Naive thymus-derived CD4-positive, alpha-beta T cell (primary cell): ENCODE measurements at regions not wholly inside any gene's neighbourhood (a gene's known extent, or its start where the extent isn't known, plus 50 kb on each side); places are given as distances from the start of the nearest gene placed in this dataset.

ENCODE experiments used
- ATAC-seq: fragments of 150-1000 bp; cut with Tn5 transposase; 2 replicates; pipeline ENCODE4 v1.10.0; 2021; ENCODE audit warnings: mild to moderate bottlenecking, moderate library complexity
- CTCF ChIA-PET: fragments of 350-600 bp; sonication (Branson Sonifier 250); formaldehyde crosslinking; loops from one replicate; lab custom pipeline; 2021; ENCODE audit warnings: antibody characterized with exemption; lab: Charles Lee
- POLR2A ChIA-PET: fragments of 350-600 bp; sonication (Branson Sonifier 250); formaldehyde crosslinking; loops from one replicate; lab custom pipeline; 2021; ENCODE audit warnings: antibody characterized with exemption, inconsistent platforms; lab: Charles Lee
- DNase-seq, 9 donors: peaks; one replicate each; pipeline versions ENCODE4 v3.0.0 to v3.0.0-alpha.2; 2020 to 2022; ENCODE audit warnings: mixed read lengths in 1 of 9
- H3K27ac ChIP-seq: one replicate; pipeline ENCODE4 v1.7.0; 2013; ENCODE audit warnings: mild to moderate bottlenecking, low read depth, low read length, moderate library complexity
- H3K27me3 ChIP-seq, 2 donors: one replicate each; pipeline ENCODE4 v1.7.0; 2013; ENCODE audit warnings: low read length in 2 of 2, mild to moderate bottlenecking in 2 of 2, moderate library complexity in 2 of 2; ENCODE audit not compliant: control insufficient read depth in 2 of 2, insufficient read depth in 2 of 2
- H3K36me3 ChIP-seq, 3 experiments: 1 replicate in 2 of 3; 2 replicates in 1 of 3; pipeline ENCODE4 v1.7.0; 2013; ENCODE audit warnings: low read length in 3 of 3, mild to moderate bottlenecking in 3 of 3, moderate library complexity in 1 of 3; ENCODE audit not compliant: insufficient read depth in 3 of 3, control insufficient read depth in 2 of 3
- H3K4me1 ChIP-seq, 2 donors: one replicate each; pipeline ENCODE4 v1.7.0; 2013; ENCODE audit warnings: low read length in 2 of 2, mild to moderate bottlenecking in 2 of 2, moderate library complexity in 1 of 2; ENCODE audit not compliant: control insufficient read depth in 2 of 2, insufficient read depth in 2 of 2
- H3K4me3 ChIP-seq: 2 replicates; pipeline ENCODE4 v1.7.0; 2013; ENCODE audit warnings: mild to moderate bottlenecking, low read length
- H3K9me3 ChIP-seq, 3 experiments: 1 replicate in 2 of 3; 2 replicates in 1 of 3; pipeline ENCODE4 v1.7.0; 2013; ENCODE audit warnings: low read length in 3 of 3; ENCODE audit not compliant: control insufficient read depth in 2 of 3
- H3K27ac Mint-ChIP-seq, 9 donors: one replicate each; pipeline ENCODE4 v1.8.0; 2020 to 2022; ENCODE audit warnings: mixed read lengths in 9 of 9, mild to moderate bottlenecking in 8 of 9, moderate library complexity in 5 of 9, inconsistent platforms in 2 of 9
- H3K27me3 Mint-ChIP-seq, 5 donors: one replicate each; pipeline ENCODE4 v1.8.0; 2021 to 2022; ENCODE audit warnings: mixed read lengths in 5 of 5, mild to moderate bottlenecking in 1 of 5
- H3K36me3 Mint-ChIP-seq, 5 donors: one replicate each; pipeline ENCODE4 v1.8.0; 2020 to 2022; ENCODE audit warnings: mixed read lengths in 5 of 5, mild to moderate bottlenecking in 3 of 5, inconsistent platforms in 1 of 5
- H3K4me1 Mint-ChIP-seq, 7 donors: one replicate each; pipeline ENCODE4 v1.8.0; 2020 to 2022; ENCODE audit warnings: mixed read lengths in 7 of 7, mild to moderate bottlenecking in 3 of 7, inconsistent platforms in 1 of 7
- H3K4me3 Mint-ChIP-seq, 10 donors: one replicate each; pipeline ENCODE4 v1.8.0; 2020 to 2022; ENCODE audit warnings: mild to moderate bottlenecking in 10 of 10, mixed read lengths in 10 of 10, moderate library complexity in 6 of 10, inconsistent platforms in 2 of 10
- H3K9me3 Mint-ChIP-seq, 11 donors: one replicate each; pipeline ENCODE4 v1.8.0; 2020 to 2022; ENCODE audit warnings: mixed read lengths in 11 of 11, mild to moderate bottlenecking in 4 of 11, inconsistent platforms in 1 of 11, moderate library complexity in 1 of 11
- intact Hi-C, 2 donors: fragments of 100-400 bp; cut with micrococcal nuclease; formaldehyde crosslinking; loops; one replicate each; pipeline ENCODE4 v1.15.1; 2023

DNA sequence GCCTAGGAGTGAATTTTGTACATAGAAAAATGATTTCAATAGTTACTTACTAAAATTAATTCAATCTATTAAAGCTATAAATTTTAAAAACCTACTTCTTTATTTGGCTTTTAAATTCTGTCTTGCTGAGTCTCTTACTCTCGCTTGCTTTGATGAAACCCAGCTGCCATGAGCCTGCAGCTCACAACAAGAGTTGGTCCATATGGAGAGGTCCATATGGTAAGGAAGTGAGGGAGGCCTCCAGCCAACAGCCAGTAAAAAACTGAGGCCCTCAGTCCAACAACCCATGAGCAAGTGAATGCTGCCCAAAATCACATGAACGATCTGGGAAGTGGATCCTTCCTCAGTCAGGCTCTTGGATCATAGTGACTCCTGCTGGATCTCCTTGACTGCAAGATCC, 89.9 kb upstream of the CXADR start:
- no peak overlapping the region for H3K4me3 Mint-ChIP-seq
- DNase-seq (no peak), ATAC-seq (no peak)
- H3K4me1 Mint-ChIP-seq: no peaks in the 10 kb centered on the region
- Histone ChIP-seq H3K27me3 (no peaks in the 10 kb centered on the region), H3K4me1 (no peaks in the 10 kb centered on the region), H3K4me3 (no peak overlapping the region), H3K36me3 (no peaks in the 10 kb centered on the region), H3K27ac (no peak overlapping the region), H3K9me3 (no peaks in the 10 kb centered on the region)
- peaks cover 0 to 4% (median 0%) of the 10 kb centered on the region in 11 donors for H3K9me3 Mint-ChIP-seq
- H3K27ac Mint-ChIP-seq: no peak overlapping the region
- intact Hi-C loops: no loop called here
- ChIA-PET POLR2A (no interaction called here), CTCF (interaction anchor here (0.6 kb wide), 1 partner anchor 169 kb away, joined by 3 read pairs; no protein-coding TSS in a partner anchor)
- peaks cover 0 to 11% (median 3%) of the 10 kb centered on the region in 5 donors for H3K27me3 Mint-ChIP-seq
- H3K36me3 Mint-ChIP-seq: no peaks in the 10 kb centered on the region

DNA sequence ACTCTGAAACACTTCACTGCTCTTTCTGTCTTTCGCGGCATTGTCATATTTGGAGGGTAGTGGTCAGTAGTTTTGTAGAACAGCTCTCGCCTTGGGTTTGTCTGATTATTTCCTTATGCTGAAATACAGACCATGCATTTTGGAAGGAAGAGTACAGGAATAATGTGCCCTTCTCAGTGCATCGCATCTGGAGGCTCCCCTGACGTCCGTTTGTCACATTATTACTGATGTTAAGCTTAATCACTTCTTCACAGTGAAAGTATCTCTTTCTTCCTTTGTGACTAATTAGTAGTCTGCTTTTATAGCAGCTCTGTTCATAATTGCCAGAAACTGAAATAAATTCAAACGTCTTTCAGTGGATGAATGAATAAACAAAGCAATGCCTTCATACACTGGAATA, 85.7 kb upstream of the CXADR start:
- H3K27ac ChIP-seq: no peak overlapping the region
- H3K9me3 ChIP-seq: no peaks in the 10 kb centered on the region
- Mint-ChIP-seq H3K27ac (no peak overlapping the region), H3K9me3 (peaks cover 0 to 4% (median 0%) of the 10 kb centered on the region in 11 donors), H3K4me1 (no peaks in the 10 kb centered on the region), H3K36me3 (no peaks in the 10 kb centered on the region), H3K27me3 (peaks cover 0 to 15% (median 7%) of the 10 kb centered on the region in 5 donors), H3K4me3 (no peak overlapping the region)
- CTCF ChIA-PET: no interaction called here
- H3K4me3 ChIP-seq: no peak overlapping the region
- ATAC-seq (no peak), DNase-seq (no peak)
- no peaks in the 10 kb centered on the region for H3K36me3 ChIP-seq
- intact Hi-C loops: no loop called here
- no peaks in the 10 kb centered on the region for H3K27me3 ChIP-seq
- POLR2A ChIA-PET: no interaction called here
- H3K4me1 ChIP-seq: no peaks in the 10 kb centered on the region

DNA sequence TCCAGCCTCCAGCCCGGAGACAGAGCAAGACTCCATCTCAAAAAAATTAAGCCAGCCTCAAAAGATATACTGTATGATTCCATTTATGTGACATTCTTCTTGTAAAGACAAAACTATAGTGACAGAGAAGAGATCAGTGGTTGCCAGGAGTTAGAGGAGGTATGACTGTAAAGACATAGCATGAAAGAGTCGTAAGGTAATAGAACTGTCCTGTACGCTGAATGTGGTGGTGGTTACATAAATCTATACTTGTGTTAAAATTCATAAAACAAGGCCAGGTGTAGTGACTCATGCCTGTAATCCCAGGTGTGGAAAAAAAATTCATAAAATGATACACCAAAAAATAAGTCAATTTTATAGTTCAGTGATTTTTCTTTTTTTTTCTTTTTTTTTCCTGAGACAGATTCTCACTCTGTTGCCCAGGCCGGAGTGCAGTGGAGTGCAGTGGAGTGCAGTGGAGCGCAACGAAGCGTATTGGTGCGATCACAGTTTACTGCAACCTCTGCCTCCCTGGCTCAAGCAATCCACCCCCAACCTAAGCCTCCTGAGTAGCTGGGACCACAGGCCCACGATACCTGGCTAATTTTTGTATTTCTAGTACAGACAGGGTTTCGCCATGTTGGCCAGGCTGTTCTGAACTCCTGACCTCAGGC, 84.9 kb upstream of the CXADR start:
- ATAC-seq: no peak
- POLR2A ChIA-PET: no interaction called here
- Histone ChIP-seq H3K4me3 (no peak overlapping the region), H3K4me1 (no peaks in the 10 kb centered on the region), H3K27me3 (no peaks in the 10 kb centered on the region), H3K36me3 (no peaks in the 10 kb centered on the region), H3K27ac (no peak overlapping the region), H3K9me3 (no peaks in the 10 kb centered on the region)
- Mint-ChIP-seq H3K27me3 (peaks cover 0 to 15% (median 7%) of the 10 kb centered on the region in 5 donors), H3K27ac (no peak overlapping the region), H3K36me3 (no peaks in the 10 kb centered on the region), H3K4me1 (no peaks in the 10 kb centered on the region), H3K9me3 (peaks cover 0 to 4% (median 0%) of the 10 kb centered on the region in 11 donors), H3K4me3 (no peak overlapping the region)
- CTCF ChIA-PET: no interaction called here
- intact Hi-C loops: no loop called here
- no peak for DNase-seq

DNA sequence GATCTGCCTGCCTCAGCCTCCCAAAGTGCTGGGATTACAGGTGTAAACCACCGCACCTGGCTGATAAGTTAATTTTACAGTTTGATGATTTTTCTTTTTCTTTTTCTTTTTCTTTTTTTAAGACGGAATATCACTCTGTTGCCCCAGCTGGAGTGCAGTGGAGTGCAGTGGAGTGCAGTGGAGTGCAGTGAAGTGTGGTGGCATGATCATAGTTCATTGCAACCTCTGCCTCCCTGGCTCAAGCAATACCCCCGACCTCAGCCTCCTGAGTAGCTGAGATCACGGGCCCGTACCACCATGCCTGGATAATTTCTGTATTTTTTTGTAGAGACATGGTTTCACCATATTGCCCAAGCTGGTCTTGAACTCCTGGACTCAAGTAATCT, 84.4 kb upstream of the CXADR start:
- intact Hi-C loops: no loop called here
- Histone ChIP-seq H3K4me3 (no peak overlapping the region), H3K4me1 (no peaks in the 10 kb centered on the region), H3K27ac (no peak overlapping the region), H3K36me3 (no peaks in the 10 kb centered on the region), H3K9me3 (no peaks in the 10 kb centered on the region), H3K27me3 (no peaks in the 10 kb centered on the region)
- Mint-ChIP-seq H3K36me3 (no peaks in the 10 kb centered on the region), H3K27me3 (peaks cover 0 to 15% (median 7%) of the 10 kb centered on the region in 5 donors), H3K9me3 (peaks cover 0 to 4% (median 0%) of the 10 kb centered on the region in 11 donors), H3K4me3 (no peak overlapping the region), H3K4me1 (no peaks in the 10 kb centered on the region), H3K27ac (no peak overlapping the region)
- no peak for ATAC-seq
- CTCF ChIA-PET: no interaction called here
- no peak for DNase-seq
- POLR2A ChIA-PET: no interaction called here

DNA sequence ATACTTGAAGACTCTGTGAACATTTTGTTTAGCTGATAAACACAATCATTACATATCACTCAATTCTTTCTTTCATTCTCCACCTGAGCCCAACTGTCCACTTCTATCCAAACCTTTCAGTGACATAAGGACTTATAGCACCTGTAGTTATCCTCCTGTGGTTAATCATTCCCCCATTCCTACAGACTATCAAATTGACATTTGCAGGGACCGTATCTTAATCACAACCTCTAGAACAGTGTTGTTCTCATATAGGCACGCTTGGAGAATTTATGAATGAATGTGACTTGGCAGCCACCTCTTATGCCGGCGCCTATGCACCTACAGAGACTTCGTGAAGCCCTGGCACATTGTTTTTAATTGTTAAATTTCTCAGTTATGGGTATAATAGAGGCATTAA, 83.9 kb upstream of the CXADR start:
- no peaks in the 10 kb centered on the region for H3K4me1 Mint-ChIP-seq
- no peak overlapping the region for H3K4me3 Mint-ChIP-seq
- H3K9me3 Mint-ChIP-seq: peaks cover 0 to 4% (median 0%) of the 10 kb centered on the region in 11 donors
- ATAC-seq: no peak
- ChIA-PET POLR2A (no interaction called here), CTCF (no interaction called here)
- H3K27me3 ChIP-seq: no peaks in the 10 kb centered on the region
- no peaks in the 10 kb centered on the region for H3K36me3 ChIP-seq
- peaks cover 0 to 15% (median 7%) of the 10 kb centered on the region in 5 donors for H3K27me3 Mint-ChIP-seq
- H3K36me3 Mint-ChIP-seq: no peaks in the 10 kb centered on the region
- H3K9me3 ChIP-seq: no peaks in the 10 kb centered on the region
- H3K4me1 ChIP-seq: no peaks in the 10 kb centered on the region
- intact Hi-C loops: no loop called here
- no peak overlapping the region for H3K27ac ChIP-seq
- DNase-seq: no peak
- H3K4me3 ChIP-seq: no peak overlapping the region
- no peak overlapping the region for H3K27ac Mint-ChIP-seq

DNA sequence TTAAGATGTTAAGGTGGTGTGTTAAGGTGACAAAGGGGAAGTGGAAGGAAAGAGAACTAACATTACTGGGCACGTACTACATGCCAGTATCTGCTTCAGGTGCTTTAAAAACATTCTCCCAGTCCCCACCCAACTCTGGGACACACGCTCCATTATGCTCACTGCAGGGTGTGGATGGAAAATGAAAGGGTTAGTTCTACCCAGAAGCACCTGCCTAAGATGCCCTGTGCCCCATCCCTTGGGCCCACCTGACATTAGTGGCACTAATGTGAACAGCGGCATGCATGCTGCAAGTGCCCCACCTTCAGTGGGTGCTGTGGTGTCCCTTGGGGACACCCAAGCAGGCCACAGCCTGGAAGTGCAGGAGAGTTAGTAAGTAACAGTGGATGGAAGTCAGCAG, 82.9 kb upstream of the CXADR start:
- no peaks in the 10 kb centered on the region for H3K36me3 Mint-ChIP-seq
- H3K4me3 ChIP-seq: no peak overlapping the region
- intact Hi-C loops: no loop called here
- ChIA-PET POLR2A (no interaction called here), CTCF (no interaction called here)
- H3K4me1 ChIP-seq: no peaks in the 10 kb centered on the region
- H3K36me3 ChIP-seq: no peaks in the 10 kb centered on the region
- no peak overlapping the region for H3K27ac Mint-ChIP-seq
- no peaks in the 10 kb centered on the region for H3K27me3 ChIP-seq
- ATAC-seq (no peak), DNase-seq (no peak)
- peaks cover 0 to 15% (median 7%) of the 10 kb centered on the region in 5 donors for H3K27me3 Mint-ChIP-seq
- H3K4me1 Mint-ChIP-seq: no peaks in the 10 kb centered on the region
- H3K27ac ChIP-seq: no peak overlapping the region
- no peaks in the 10 kb centered on the region for H3K9me3 ChIP-seq
- no peak overlapping the region for H3K4me3 Mint-ChIP-seq
- peaks cover 0 to 2% (median 0%) of the 10 kb centered on the region in 11 donors for H3K9me3 Mint-ChIP-seq

DNA sequence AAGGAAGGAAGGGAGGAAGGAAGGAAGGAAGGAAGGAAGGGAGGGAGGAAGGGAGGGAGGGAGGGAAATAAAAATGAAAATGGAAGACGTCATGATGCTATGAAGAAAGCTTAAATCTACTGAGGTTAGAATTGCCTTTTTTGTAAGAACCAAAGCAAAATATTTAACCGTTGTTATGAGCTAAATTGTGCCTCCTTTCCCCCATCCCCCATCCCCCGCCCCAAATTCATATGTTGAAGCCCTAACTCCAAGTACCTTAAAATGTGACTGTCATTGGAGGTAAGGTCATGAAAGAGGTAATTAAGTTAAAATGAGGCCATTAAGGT, 80.1 kb upstream of the CXADR start:
- Histone ChIP-seq H3K4me3 (no peak overlapping the region), H3K27me3 (no peaks in the 10 kb centered on the region), H3K9me3 (no peaks in the 10 kb centered on the region), H3K36me3 (no peaks in the 10 kb centered on the region), H3K27ac (no peak overlapping the region), H3K4me1 (no peaks in the 10 kb centered on the region)
- Mint-ChIP-seq H3K27ac (no peak overlapping the region), H3K4me3 (no peak overlapping the region), H3K4me1 (no peaks in the 10 kb centered on the region), H3K36me3 (no peaks in the 10 kb centered on the region), H3K9me3 (no peaks in the 10 kb centered on the region), H3K27me3 (peaks cover 0 to 15% (median 2%) of the 10 kb centered on the region in 5 donors)
- no peak for ATAC-seq
- no peak for DNase-seq
- POLR2A ChIA-PET: no interaction called here
- intact Hi-C loops: no loop called here
- CTCF ChIA-PET: no interaction called here
